ENCODE measurements at regions not wholly inside any gene's neighbourhood (a gene's known extent, or its start where the extent isn't known, plus 50 kb on each side); places are given as distances from the start of the nearest gene placed in this dataset.
A peak's percentile ranks its signal among the peaks of the same experiment; 100 is the strongest.

GRCh38 chr21:24336491-24336890 lies 1270.8 kb downstream of the MRPL39 start:
- DNase-seq (ENCODE audit: low read depth), result no peak

- DNase-seq (ENCODE audit: low read depth), result no peak
Measured at GRCh38 chr21:24323536-24323935, 1283.7 kb downstream of the MRPL39 start.

- DNase-seq (ENCODE audit: low read depth), result no peak
Measured at GRCh38 chr21:24316277-24316922, 1290.9 kb downstream of the MRPL39 start.

GRCh38 chr21:24310788-24311187 lies 1296.5 kb downstream of the MRPL39 start:
- no peak for DNase-seq (ENCODE audit: low read depth)

GRCh38 chr21:24308183-24308582 lies 1299.1 kb downstream of the MRPL39 start:
- DNase-seq (ENCODE audit: low read depth), result no peak

- no peak for DNase-seq (ENCODE audit: low read depth)
Measured at GRCh38 chr21:24302400-24302799, 1304.9 kb downstream of the MRPL39 start.

GRCh38 chr21:24298040-24298439 lies 1309.2 kb downstream of the MRPL39 start:
- DNase-seq (ENCODE audit: low read depth), result no peak

GRCh38 chr21:24294171-24294570 lies 1313.1 kb downstream of the MRPL39 start:
- DNase-seq (ENCODE audit: low read depth), result no peak

- DNase-seq (ENCODE audit: low read depth), result no peak
Measured at GRCh38 chr21:24290151-24290833, 1317.0 kb downstream of the MRPL39 start.

GRCh38 chr21:24289539-24289938 lies 1317.7 kb downstream of the MRPL39 start:
- no peak for DNase-seq (ENCODE audit: low read depth)

GRCh38 chr21:24280596-24280995 lies 1326.7 kb downstream of the MRPL39 start:
- DNase-seq (ENCODE audit: low read depth), result no peak

- DNase-seq (ENCODE audit: low read depth), result no peak
Measured at GRCh38 chr21:24278711-24279110, 1328.6 kb downstream of the MRPL39 start.

- DNase-seq (ENCODE audit: low read depth), result no peak
Measured at GRCh38 chr21:24276204-24276603, 1331.1 kb downstream of the MRPL39 start.

GRCh38 chr21:24275616-24276015 lies 1331.7 kb downstream of the MRPL39 start:
- DNase-seq (ENCODE audit: low read depth), result no peak

- no peak for DNase-seq (ENCODE audit: low read depth)
Measured at GRCh38 chr21:24272521-24272938, 1334.8 kb downstream of the MRPL39 start.

GRCh38 chr21:24265987-24266386 lies 1341.3 kb downstream of the MRPL39 start:
- no peak for DNase-seq (ENCODE audit: low read depth)

- DNase-seq (ENCODE audit: low read depth), result no peak
Measured at GRCh38 chr21:24260751-24261150, 1346.5 kb downstream of the MRPL39 start.

- DNase-seq (ENCODE audit: low read depth), result peak; percentile 29
Measured at GRCh38 chr21:24259241-24259640, 1348.0 kb downstream of the MRPL39 start.

- DNase-seq (ENCODE audit: low read depth), result no peak
Measured at GRCh38 chr21:24255591-24255990, 1351.7 kb downstream of the MRPL39 start.

GRCh38 chr21:24225431-24225830 lies 1381.8 kb downstream of the MRPL39 start:
- DNase-seq (ENCODE audit: low read depth), result no peak

- DNase-seq (ENCODE audit: low read depth), result no peak
Measured at GRCh38 chr21:24224422-24224821, 1382.9 kb downstream of the MRPL39 start.

- no peak for DNase-seq (ENCODE audit: low read depth)
Measured at GRCh38 chr21:24223624-24224023, 1383.7 kb downstream of the MRPL39 start.

GRCh38 chr21:24222676-24223075 lies 1384.6 kb downstream of the MRPL39 start:
- no peak for DNase-seq (ENCODE audit: low read depth)

GRCh38 chr21:24220446-24220845 lies 1386.8 kb downstream of the MRPL39 start:
- no peak for DNase-seq (ENCODE audit: low read depth)
